ENCODE measurements at regions not wholly inside any gene's neighbourhood (a gene's known extent, or its start where the extent isn't known, plus 50 kb on each side); places are given as distances from the start of the nearest gene placed in this dataset.
"Not testable (repeated sequence)": the region's sequence is repeated elsewhere in the genome, so short reads cannot be mapped to it uniquely, and the experiment has no call there.

DNA sequence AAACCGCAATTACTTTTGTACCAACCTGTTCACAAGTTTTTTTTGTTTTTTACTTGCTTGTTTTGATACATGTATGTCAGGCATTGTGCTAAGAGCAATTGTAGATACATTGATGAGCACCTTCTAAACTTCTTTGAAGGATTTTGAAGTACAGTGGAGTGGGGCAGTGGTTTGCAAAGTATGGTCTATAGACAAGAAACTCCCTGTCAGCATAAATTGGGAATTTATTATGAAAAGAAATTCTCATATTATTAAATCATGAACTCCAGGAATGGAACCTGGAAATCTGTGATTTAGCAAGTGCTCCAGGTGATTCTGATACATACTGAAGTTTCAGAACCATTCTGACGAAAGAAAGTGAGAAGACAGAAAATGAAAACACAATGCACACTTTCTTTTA, 733.4 kb downstream of the C4orf33 start:
- no peak for DNase-seq (ENCODE audit: low read depth in 4 of 4, low spot score in 2 of 4)

DNA sequence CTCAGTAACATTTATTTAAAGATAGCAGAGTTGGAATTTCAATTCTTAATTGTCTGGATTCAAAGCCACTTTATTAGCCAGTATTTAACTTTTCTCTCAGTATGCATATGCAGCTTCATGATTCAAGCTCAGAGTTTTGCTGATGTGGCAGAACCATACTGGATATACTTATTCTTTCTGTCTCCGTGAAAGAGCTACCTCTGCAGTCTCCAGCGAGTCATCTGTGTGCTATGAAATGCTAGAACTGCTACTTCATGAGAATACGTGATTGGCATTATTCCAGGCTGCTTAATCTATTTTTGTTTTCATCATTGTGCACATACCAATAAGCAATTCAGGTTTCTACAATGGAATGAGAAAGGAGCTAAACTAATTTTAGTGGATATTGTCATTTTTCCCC, 743.7 kb downstream of the C4orf33 start:
- no peak for DNase-seq (ENCODE audit: low read depth in 4 of 4, low spot score in 2 of 4)

DNA sequence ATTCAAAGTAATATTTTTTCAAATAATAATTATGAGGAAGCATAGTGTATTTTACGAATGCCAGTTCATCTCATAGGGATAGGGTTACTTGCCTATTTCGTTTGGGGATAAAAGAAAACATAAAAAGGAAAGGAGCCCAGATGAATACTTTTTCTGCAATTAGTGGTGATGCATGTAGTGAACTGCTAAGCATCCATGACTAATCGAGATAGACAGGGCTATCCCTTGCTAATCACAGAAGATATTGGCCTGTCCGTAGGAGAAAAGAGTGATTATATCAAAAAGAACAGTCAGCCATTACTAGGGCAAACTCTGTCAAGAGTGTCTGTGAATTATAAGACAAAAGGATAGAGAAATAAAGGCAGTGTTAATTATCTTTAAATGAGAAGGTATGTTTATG, 746.1 kb downstream of the C4orf33 start:
- no peak for DNase-seq (ENCODE audit: low read depth in 4 of 4, low spot score in 2 of 4)

DNA sequence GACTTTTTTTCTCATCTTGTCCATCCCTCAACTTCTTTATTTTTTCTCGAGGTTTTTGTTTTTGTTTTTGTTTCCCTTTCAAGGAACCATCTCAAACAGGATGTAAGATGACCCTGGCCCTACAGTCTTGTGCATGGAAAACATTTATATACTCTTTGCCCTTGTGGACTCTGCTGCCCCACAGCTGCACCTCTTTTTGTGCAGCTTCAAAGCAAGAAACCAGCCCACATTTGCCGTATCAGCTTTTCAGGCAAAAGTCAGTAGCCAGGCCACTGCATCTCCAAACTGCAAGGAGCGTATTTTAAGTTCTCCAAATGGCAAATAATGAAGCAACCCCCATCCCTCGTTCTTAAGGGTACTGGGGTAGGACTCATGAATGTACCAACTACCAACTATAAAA, 756.5 kb downstream of the C4orf33 start:
- no peak for DNase-seq (ENCODE audit: low read depth in 4 of 4, low spot score in 2 of 4)

DNA sequence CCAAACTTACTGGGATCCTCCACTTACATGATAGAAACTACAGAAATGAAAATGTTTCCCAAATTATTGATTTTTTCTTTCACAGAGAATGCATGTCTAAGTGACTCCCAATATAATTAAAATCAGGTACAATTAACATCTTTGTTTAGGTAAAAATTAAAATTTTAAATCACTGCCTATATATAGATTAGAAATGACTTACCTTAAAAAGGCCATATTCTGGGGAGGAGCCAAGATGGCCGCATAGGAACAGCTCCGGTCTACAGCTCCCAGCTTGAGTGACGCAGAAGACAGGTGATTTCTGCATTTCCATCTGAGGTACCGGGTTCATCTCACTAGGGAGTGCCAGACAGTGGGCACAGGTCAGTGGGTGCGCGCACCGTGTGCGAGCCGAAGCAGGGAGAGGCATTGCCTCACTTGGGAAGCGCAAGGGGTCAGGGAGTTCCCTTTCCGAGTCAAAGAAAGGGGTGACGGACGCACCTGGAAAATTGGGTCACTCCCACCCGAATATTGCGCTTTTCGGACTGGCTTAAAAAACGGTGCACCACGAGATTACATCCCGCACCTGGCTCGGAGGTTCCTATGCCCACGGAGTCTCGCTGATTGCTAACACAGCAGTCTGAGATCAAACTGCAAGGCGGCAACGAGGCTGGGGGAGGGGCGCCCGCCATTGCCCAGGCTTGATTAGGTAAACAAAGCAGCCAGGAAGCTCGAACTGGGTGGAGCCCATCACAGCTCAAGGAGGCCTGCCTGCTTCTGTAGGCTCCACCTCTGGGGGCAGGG, 757.9 kb downstream of the C4orf33 start:
- not testable (repeated sequence) for DNase-seq (ENCODE audit: low read depth in 4 of 4, low spot score in 2 of 4)

DNA sequence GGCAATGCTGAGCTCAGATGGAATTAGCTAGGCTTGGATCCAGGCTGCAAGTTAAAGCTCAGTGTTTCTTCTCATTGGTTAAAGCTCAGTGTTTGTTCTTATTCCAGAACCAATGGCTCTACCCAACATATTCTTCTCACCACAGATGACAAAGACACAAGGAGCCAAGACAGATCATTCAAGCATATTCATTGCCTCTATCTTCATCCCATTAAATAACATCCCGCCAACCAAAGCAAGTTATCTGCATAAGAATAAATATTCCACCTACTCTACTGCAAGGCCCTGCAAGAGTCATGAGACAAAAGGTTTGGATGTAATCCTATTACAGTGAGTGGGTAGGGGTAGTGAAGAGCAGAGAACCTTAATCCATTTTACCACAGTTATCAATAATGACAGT, 766.5 kb downstream of the C4orf33 start:
- DNase-seq (ENCODE audit: low read depth in 4 of 4, low spot score in 2 of 4): no peak

DNA sequence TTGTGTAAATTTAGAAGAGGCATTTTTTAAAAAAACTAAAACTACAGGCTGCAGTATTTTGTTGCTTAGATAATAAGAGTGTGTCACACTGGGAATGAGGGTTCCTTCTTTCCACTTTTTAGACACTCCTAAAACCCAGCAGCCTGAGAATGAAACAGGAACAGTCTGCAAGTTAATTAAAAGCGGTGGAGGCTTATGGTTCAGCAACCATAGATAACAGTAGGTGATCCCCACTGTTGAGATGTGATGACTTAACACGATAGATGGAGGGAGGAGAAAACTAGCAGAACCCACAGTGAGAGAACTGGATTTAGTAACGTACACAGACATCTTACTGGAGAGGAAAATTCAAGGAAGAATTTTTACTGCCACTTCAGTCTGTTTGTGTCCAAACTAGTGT, 767.3 kb downstream of the C4orf33 start:
- DNase-seq (ENCODE audit: low read depth in 4 of 4, low spot score in 2 of 4): no peak

DNA sequence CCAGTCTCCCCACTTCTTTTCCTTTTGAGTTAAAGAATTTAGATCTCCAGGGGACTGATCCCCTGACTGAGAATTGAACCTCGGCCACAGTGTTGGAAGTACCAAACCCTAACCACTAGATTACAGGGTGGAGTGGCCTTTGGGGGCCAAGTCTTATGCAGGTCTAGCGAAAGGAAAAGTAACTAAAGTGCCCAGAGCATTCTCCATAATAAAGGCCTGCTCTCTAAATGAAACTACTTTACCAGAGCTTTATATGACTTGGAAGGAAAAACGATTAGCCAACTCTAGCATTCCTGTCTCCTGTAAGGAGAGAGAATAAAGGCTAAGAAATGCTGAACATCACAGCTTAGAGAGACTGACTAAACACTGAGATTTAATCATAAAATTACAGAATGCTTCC, 788.0 kb downstream of the C4orf33 start:
- no peak for DNase-seq (ENCODE audit: low read depth in 4 of 4, low spot score in 2 of 4)

DNA sequence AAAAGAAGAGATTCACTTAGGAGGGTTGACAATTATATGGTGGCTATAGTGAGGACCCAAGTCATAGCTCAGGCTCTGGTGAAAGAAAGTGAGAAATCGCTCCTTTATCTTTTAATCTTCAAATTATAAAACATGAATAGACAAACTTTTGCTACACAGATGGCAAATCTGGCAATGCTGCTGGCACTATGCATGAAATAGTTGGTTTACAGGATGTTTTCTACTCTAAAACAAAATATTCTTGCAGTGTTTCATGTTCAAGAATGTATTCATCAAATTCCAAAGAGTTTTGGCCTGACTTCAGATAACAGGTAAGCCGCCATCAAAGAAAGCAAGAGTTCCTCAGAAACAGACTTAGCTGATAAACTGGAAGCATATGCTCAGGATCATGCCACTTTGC, 801.2 kb downstream of the C4orf33 start:
- no peak for DNase-seq (ENCODE audit: low read depth in 4 of 4, low spot score in 2 of 4)

DNA sequence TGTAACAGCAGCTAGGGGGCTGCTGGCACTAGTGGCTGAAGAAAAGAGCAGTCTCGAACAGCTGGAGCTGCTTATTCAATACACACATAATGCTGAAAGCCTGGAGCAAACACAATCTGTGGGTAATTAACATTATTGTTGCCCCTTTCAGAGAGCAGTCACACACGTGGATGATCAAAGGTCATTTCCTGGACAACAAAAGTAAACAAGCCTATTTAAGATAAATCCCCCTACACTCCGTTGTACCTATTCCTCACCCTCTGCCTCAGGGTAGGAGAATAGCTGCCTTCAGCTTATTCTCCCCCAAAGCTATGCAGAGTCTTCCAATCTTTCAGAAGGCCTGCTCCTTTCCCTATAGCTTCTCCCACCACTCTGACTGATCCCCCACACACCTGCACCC, 803.9 kb downstream of the C4orf33 start:
- DNase-seq (ENCODE audit: low read depth in 4 of 4, low spot score in 2 of 4): no peak

DNA sequence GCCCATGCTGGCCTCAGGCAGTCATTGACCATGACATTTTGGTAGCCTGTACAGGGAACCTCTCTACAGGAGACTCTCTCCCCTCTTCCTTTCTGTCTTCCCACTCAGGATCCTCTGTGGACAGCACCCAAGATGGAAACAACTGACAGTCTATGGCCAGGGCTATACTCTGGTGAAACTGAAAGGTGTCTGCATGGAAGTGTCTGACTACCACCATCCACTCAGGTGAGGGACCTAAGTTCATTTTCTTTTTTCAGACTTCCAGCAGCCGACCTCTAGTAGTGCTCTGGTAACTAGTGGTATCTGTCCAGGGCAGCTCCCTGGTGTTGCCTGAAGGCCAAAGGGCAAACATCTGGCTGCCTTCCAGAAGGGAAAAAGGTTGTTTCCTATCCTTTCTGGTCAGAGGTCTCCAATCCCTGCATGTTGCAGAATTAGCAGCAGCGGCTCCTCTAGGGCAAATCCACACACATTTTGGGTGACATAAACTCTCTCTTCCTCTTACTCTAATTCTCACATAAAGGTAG, 804.5 kb downstream of the C4orf33 start:
- no peak for DNase-seq (ENCODE audit: low read depth in 4 of 4, low spot score in 2 of 4)

DNA sequence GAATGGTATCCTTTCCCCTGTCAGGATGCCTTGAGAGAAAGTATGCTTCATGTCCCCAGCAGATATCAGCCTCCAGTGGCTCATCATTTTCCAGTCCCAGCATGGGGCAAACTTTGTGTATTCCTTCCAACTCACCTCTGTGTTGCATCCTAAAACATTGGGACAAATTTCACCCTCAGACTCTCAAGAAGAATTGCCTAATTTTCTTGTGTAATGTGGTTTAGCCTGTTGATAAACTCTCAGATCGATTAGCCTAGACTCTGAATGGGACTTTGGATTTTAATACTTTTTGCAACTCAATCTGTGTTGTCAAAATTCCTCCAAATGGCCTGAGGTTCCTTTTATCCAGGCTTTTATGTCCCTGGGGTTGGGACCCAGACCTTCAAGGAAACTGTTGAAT, 805.3 kb downstream of the C4orf33 start:
- no peak for DNase-seq (ENCODE audit: low read depth in 4 of 4, low spot score in 2 of 4)

DNA sequence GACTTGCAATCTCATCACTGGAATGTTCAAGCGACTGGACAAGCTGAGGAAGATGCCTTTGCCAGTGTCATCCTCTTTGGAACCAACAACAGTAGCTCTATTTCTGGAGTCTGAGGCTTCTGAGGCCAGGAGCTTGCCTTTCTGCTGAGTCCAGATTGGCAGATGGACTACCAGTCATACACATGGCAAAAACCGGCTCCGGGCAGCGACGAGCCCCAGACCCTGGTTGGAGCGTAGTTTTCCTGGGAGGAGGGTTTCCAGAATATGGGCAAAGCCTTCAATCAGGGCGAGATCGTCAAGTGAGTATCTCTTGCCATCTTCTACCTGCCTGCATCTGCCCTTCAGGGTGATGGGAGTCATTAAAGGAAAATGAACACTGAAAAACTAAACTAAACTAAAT, 807.9 kb downstream of the C4orf33 start:
- no peak for DNase-seq (ENCODE audit: low read depth in 4 of 4, low spot score in 2 of 4)

DNA sequence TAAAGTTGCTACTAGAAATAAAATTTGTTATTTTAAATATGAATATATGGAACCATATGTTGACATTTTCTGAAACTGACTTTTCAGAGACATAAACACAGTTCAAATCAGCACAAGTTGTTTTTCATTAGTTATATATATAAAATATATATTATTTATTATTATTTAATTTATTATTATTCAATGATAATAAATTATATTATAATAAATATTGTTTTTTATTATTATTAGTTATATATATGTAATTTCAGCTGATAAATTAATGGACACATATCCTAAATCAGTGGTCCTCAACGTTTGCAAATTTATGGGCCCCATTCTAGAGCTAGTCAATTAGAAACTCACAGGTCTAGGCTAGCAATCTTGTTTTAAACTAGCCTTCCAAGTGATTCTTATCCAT, 809.3 kb downstream of the C4orf33 start:
- no peak for DNase-seq (ENCODE audit: low read depth in 4 of 4, low spot score in 2 of 4)

DNA sequence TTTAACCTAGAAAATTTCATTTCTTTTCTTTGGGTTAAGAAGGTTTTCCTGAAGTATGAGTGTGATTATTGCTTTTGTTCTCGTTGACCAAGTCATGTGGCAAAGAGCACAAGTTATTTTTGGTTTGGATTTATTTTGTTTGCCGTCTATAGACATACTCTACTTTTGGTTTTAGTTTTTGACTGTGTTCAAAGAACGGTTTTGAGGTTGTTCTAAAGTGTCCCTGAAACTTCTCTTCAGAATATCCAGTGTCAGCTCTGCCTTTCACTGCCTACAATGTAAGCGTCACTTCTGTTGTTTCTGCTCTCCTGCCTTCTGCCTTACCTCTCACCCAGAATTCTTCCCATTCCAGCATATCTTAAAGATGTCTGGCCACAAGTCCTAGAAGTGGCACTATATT, 812.2 kb downstream of the C4orf33 start:
- DNase-seq (ENCODE audit: low read depth in 4 of 4, low spot score in 2 of 4): no peak

DNA sequence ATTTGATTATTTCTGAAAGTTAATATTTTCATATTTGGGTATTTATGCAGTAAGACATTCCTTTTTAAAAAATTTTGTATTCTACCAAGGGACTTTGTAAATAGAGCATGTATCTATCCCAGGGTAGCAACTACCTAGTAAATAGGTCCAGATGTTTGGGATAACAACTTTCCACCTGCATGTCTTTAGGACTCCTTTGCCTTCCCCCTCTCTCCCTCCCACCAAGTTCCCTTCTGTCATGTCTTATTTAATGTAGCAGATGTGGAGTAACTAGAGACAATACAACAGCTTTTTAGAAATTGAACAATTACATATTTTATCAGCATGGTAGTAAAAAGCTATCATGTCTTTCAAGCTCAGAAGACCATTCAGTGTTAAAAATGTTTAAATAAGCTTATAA, 821.0 kb downstream of the C4orf33 start:
- DNase-seq (ENCODE audit: low read depth in 4 of 4, low spot score in 2 of 4): no peak

DNA sequence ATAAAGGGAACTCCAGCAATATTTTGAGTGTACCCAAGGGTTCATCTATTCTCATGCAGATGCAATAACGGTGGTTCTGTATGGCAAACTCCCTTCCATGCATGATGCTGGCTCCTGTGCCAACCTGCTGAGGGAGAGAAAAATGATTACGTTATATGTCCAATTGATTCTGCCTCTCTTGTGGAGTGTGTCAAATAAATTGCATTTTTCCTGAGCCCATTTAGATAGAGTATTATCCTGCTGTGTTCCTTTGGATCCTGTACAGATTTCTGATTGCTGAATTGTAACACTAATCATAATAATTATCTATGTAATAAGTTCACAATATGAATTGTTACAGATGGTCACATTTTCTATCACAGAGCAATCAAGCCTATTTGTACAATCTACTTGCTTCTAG, 821.7 kb downstream of the C4orf33 start:
- no peak for DNase-seq (ENCODE audit: low read depth in 4 of 4, low spot score in 2 of 4)

DNA sequence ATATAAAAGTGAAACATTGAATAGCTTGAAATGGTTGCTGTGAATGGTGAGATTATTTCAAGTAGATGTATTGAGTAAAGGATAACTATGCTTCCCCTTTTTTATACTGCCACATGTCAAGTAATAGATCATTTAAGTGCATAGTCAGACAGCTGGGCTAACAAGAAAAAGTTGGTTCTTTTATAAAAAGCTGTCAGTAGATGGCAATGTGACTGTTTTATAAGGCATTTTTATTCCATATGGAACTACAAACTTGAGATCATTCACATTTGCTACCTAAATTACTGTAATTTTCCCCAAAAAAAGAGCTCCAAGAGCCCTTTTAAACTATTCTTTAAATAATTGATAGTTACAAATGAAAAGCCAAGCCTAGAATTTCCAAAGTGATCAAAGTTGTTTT, 831.0 kb downstream of the C4orf33 start:
- no peak for DNase-seq (ENCODE audit: low read depth in 4 of 4, low spot score in 2 of 4)

DNA sequence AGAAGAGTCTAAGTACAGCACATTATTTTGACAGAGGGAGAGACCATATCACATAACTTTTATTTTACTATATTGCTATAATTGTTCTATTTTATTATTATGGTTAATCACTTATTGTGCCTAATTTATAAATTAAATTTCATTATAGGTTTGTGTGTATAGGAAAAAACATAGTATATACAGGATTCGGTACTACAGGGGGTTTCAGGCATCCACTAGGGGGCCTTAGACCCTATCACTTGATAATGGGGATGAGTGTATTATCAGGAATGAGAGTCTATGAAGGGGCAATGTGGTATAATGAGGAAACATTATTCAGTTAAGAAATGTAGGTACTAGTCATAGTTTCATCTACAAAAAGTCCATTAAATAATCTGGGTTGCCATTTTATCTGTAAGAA, 833.1 kb downstream of the C4orf33 start:
- DNase-seq (ENCODE audit: low read depth in 4 of 4, low spot score in 2 of 4): no peak

DNA sequence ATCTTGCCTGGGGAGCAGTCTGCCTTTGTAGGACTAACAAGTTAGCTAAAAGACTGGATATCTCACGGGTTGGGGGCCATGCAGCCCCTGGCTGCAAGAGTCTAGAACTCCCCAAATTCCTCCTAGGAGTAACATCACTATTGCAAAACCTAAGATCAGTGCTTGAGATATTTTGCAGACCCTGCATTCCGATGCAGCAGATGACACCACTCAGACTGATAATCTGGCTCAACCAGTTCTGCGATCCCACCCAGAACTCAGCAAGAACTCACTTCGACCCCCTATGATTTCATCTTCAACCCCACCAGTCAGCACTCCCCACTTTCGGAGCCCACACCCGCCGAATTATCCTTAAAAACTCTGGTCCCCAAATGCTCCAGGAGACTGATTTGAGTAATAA, 834.0 kb downstream of the C4orf33 start:
- DNase-seq (ENCODE audit: low read depth in 4 of 4, low spot score in 2 of 4): no peak

DNA sequence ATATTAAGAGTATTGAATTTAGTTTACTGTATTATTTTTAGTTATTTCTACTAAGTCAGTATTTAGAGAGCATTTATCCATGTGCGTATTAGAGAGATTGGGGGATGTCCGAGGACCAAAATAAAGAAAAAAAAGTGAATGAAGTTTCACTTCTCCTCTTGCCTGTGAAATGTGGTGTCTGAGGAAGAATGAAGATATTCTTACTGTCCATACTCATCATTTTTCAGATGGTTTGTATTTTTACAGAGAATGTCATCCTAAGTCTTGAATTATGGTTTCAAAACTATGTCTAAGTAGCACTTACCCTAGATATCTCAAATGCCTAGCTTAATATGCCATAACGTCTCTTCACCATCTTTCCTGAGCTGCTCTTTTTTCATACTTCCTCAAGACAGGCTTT, 854.3 kb downstream of the C4orf33 start:
- DNase-seq (ENCODE audit: low read depth in 4 of 4, low spot score in 2 of 4): no peak

DNA sequence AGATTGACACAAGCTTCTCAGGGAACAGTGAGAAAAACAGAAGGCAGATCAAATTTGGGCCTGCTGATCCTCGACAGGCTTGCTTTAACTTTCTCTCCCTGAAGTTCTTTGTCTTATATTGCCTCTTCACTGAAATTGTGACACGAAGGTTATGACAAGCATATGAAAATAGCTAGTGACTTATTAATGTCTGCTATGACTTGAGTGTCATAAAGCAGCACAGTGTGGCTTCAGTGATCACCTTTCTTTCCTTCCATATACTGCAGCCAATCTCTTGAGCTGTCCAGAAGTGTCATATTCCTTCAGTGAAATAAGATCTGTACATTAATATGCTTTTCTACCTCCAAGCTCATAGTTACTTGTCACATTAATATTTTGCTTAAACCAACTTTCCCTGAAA, 870.2 kb downstream of the C4orf33 start:
- no peak for DNase-seq (ENCODE audit: low read depth in 4 of 4, low spot score in 2 of 4)

DNA sequence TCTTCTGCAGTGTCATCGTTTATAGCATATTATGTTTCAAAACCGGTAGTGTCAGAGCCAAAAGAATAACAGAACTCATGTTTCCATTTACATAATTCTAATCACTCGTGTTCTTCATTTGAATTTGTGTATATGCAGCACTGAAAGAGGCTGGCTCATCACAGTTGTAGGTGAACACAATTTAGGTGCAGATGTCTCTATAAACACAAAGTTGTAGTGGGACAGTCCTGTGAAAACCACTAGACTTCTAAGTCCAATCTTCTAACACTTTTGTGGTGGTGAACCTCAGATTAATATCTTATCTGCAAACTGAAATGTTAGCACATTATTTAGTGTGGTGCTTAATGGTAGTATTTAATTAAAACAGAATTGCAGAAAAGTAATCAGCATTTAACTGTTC, 872.4 kb downstream of the C4orf33 start:
- no peak for DNase-seq (ENCODE audit: low read depth in 4 of 4, low spot score in 2 of 4)
